Sigmoid colon (tissue), 3 donors: ENCODE measurements at regions not wholly inside any gene's neighbourhood (a gene's known extent, or its start where the extent isn't known, plus 50 kb on each side); places are given as distances from the start of the nearest gene placed in this dataset.

Source experiments
- POLR2A ChIP-seq, 2 donors: fragments of 450-650 bp; IDR thresholded peaks; one replicate each; pipeline ENCODE4 v1.6.1; 2016; ENCODE audit warnings: antibody characterized with exemption in 2 of 2, mild to moderate bottlenecking in 2 of 2, moderate library complexity in 2 of 2
- TF ChIP-seq, protein P1 (sequence below), 4 experiments: fragments of 450-650 bp in 3 of 4; fragments of 200-600 bp in 1 of 4; IDR thresholded peaks; one replicate each; pipeline ENCODE4 v1.5.1; 2016 to 2019; ENCODE audit warnings: antibody characterized with exemption in 4 of 4, mild to moderate bottlenecking in 3 of 4, moderate library complexity in 2 of 4

DNA sequence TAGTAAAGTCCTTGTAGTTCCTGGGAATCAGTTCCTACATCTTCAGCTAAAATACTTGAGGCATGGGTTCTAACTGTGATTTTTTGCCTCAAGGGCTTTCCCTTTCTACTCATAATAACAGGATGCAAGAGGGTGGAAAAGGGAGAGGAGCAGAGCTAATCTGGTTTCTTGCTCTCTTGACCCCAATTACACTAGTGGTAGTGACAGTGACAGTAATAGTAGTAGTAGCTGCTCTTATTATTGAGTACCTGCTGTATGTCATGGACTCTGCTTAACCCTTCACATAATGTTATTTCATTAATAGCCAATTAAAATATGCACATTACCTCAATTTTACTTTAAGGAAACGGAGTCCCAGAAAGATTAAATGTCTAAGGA, 214.8 kb upstream of the HNRNPA3 start:
- TF ChIP-seq, protein P1, sequence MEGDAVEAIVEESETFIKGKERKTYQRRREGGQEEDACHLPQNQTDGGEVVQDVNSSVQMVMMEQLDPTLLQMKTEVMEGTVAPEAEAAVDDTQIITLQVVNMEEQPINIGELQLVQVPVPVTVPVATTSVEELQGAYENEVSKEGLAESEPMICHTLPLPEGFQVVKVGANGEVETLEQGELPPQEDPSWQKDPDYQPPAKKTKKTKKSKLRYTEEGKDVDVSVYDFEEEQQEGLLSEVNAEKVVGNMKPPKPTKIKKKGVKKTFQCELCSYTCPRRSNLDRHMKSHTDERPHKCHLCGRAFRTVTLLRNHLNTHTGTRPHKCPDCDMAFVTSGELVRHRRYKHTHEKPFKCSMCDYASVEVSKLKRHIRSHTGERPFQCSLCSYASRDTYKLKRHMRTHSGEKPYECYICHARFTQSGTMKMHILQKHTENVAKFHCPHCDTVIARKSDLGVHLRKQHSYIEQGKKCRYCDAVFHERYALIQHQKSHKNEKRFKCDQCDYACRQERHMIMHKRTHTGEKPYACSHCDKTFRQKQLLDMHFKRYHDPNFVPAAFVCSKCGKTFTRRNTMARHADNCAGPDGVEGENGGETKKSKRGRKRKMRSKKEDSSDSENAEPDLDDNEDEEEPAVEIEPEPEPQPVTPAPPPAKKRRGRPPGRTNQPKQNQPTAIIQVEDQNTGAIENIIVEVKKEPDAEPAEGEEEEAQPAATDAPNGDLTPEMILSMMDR (IDR thresholded peaks at IDR 0.05): no peak
- TF ChIP-seq POLR2A (IDR thresholded peaks at IDR 0.05): no peak
